GM21390 (cell line): ENCODE measurements at regions not wholly inside any gene's neighbourhood (a gene's known extent, or its start where the extent isn't known, plus 50 kb on each side); places are given as distances from the start of the nearest gene placed in this dataset.

Experiments used
- ATAC-seq: cut with Tn5 transposase; IDR thresholded peaks from one replicate; pipeline ENCODE4 v1.9.1; 2021; ENCODE audit not compliant: unreplicated experiment

GRCh38 chr3:102207151-102207571, 227.7 kb upstream of the ZPLD1 start:
- no peak for ATAC-seq

DNA sequence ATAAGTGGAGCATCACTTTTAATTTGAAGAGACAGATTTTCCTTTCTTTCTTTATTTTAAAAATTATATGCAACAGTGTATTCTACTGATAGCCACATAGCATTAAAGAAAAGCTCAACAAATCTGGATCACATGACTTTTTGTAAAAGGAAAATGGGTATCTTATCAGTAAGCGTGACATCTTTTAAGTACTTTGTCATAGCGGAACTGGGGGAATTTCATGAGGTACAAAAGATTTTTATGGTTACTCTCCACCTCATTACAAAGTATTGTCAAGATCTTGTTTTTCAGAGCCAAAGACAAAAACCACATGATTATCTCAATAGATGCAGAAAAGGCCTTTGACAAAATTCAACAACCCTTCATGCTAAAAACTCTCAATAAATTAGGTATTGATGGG, 219.6 kb upstream of the ZPLD1 start:
- ATAC-seq = no peak

GRCh38 chr3:102223132-102223531, 211.7 kb upstream of the ZPLD1 start:
- ATAC-seq = no peak

- peak; percentile 43 for ATAC-seq
These were observed 210.6 kb upstream of the ZPLD1 start for GRCh38 chr3:102224171-102224570.

GRCh38 chr3:102225005-102225404, 209.8 kb upstream of the ZPLD1 start:
- ATAC-seq = no peak

- peak; percentile 50 for ATAC-seq
These were observed 209.2 kb upstream of the ZPLD1 start for GRCh38 chr3:102225407-102226132.

DNA sequence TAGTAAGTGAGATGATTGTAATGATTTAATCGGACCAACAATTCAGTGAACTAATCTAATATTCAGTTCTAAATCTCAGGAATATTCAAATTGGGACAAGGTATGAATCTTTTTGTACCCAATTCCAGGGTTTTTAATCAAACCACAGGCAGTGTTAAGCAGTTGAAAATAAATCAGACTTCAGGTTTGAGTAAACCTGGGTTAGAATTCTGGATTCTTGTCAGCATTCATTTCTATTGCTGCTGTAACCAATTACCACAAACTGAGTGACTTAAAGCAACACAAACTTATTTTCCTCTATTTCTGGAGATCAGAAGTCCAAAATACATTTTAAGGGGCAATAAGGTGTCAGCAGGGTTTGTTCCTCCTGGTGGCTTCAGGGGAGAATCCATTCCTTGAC, 208.4 kb upstream of the ZPLD1 start:
- ATAC-seq = no peak

DNA sequence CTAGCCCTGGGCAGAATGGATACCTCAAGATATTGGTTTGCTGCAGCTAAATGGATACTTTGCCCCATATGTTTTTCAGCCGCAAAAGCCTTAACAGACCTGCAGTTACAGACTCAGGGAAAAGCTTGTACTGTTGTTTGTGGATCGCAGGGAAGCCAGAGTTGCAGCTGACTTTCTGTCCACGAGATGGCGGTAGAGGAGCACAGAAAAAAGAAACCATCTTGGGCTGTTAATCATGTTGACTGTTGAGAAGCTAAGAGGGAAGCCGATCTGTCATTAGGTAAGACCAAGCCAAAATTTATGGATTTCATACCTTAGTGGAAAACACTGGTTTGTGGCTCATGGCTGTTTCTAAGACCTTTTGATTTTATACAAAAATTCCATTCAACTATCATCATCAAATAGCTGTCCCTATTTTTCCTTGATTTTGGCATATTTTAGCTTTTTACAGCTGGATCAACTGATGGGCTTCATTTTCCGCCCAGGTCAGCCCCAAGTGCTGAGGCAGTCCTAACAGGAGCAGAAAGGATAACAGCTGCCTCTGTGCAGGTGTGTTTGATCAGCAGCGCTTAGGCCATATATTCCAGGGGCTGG, 205.7 kb upstream of the ZPLD1 start:
- ATAC-seq = peak; percentile 40

DNA sequence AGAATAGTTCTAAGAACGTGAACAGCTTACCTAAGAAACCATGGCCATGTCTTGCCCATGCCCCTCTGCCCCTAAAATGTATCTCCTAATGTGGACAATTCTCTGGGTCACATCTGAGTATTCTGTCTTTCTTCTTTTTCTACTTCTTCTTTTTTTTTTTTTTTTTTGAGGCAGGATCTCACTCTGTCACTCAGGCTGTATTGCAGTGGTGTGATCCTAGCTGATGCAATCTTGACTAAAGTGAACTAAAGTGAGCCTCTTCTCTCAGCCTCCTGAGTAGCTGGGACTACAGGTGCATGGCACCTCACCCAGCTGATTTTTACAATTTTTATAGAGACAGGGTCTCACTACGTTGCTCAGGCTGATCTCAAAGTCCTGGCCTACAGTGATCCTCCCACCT, 204.8 kb upstream of the ZPLD1 start:
- no peak for ATAC-seq

GRCh38 chr3:102233881-102234280, 200.9 kb upstream of the ZPLD1 start:
- ATAC-seq = peak; percentile 97

GRCh38 chr3:102235679-102236078, 199.1 kb upstream of the ZPLD1 start:
- ATAC-seq = no peak

DNA sequence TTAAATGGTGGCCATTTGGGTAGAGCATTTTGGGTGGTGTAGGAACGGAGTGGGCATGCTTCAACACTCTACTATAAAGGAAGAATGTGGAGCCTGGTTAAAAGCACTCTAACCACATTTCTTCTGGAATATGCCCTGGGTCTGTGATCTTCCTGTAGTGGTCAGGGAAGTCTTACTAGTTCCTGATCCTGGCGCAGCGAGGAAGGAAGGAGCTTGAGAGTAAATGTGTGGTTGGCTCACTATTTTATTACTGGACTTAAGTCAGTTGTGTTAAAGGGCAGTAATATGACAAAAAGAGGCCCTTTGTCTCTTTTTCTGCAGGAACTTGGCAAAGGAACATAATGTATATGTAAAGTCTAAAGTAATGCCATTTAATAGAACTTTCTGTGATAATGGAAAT, 197.6 kb upstream of the ZPLD1 start:
- no peak for ATAC-seq

DNA sequence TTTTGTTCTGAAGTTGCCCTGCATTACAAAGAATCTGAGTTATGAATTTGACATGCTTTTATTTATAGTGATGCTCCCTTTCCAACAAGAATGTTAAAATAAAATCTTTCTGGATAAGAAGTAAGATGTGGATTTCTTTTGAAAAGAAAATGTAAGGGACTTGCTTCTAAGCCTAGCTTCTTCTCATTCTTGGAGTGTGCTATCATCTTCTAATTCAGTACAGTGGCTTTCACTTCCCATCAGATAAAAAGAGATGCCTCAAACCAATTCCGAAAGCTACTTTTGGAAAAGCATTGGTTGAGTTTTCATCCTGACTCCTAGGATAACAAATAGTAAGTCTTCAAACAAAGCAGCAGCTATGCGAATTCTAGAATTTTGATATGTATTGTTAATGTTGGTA, 197.0 kb upstream of the ZPLD1 start:
- no peak for ATAC-seq

- no peak for ATAC-seq
These were observed 196.5 kb upstream of the ZPLD1 start for GRCh38 chr3:102238362-102238761.

- no peak for ATAC-seq
These were observed 194.1 kb upstream of the ZPLD1 start for GRCh38 chr3:102240720-102241119.

- ATAC-seq = no peak
These were observed 185.7 kb upstream of the ZPLD1 start for GRCh38 chr3:102248981-102249705.

GRCh38 chr3:102255736-102256135, 179.1 kb upstream of the ZPLD1 start:
- ATAC-seq = no peak

DNA sequence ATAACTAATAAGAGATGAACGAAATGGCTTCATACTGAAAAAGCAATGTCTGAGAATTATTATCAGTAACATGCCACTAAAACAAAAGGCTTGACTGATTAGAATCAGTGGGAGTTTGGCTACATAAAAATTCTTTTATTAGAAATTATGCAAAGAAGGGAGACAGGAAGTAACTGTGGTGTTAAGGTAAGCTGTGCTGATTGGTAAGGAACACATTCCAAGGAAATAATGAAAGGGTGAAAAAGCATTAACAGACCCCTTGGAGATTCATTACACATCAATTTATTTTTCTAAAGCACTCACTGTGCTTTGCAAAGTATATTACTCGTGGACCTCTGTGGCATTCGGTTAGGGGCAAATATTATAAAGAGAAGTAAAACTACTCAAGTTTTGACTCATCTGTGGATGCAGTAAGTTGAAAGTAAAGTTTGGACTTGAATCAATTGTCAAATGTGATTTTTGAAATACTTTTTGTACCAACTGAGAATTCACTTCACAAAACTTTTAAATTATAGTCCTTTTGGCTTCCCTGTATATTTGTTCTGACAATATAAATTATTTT, 176.1 kb upstream of the ZPLD1 start:
- peak; percentile 81 for ATAC-seq

DNA sequence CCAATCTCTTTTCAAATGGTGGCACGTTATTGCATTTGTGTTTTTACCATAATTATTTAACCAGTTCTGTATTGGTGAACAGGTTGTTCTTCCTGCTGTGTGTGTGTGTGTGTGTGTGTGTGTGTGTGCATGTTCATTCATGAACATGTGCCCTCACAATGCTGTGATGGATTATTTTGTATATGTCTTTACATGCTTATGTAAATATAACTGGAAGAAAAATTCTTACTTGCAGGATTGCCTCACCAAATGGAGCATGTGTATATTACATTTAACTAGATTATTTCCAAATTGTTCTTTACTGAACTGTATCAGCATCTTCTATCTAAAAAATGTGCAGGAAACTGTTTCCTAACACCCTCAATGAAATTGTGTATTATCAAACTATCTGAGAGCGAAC, 175.2 kb upstream of the ZPLD1 start:
- ATAC-seq = no peak

DNA sequence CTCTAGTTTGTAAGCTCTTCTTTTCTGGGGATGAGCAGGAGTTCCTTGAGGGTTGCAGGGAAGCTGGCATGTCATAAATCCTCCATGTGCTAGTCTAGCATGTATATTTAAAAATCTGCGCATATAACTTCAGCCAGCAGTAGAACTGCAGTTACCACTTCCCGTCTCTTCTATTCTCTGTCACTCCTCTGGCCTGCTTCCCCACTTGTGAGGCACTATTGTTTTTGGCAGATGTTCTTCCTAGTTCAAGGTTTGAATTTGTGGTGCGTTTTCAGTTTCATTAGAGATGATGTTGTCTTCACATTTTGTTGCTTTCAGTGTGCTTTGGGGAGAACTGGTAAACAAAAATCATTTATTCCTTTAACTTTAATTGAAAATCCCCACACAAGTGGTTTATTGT, 169.1 kb upstream of the ZPLD1 start:
- ATAC-seq = peak; percentile 79

- ATAC-seq = no peak
These were observed 165.4 kb upstream of the ZPLD1 start for GRCh38 chr3:102269406-102269805.

GRCh38 chr3:102290241-102290640, 144.6 kb upstream of the ZPLD1 start:
- no peak for ATAC-seq
